Spleen (tissue), 7 donors: ENCODE measurements at regions not wholly inside any gene's neighbourhood (a gene's known extent, or its start where the extent isn't known, plus 50 kb on each side); places are given as distances from the start of the nearest gene placed in this dataset.

ENCODE experiments used
- CTCF ChIP-seq, 11 experiments: fragments of 200-600 bp in 7 of 11; fragments of 450-650 bp in 4 of 11; sonication (generic) in 4 of 11; IDR thresholded peaks in 8 of 11; conservative IDR thresholded peaks in 3 of 11; 1 replicate in 7 of 11; 2 replicates in 4 of 11; pipeline versions ENCODE4 v1.4.0 to v1.8.0; 2016 to 2021; ENCODE audit warnings: antibody characterized with exemption in 11 of 11, inconsistent platforms in 4 of 11, mild to moderate bottlenecking in 1 of 11
- POLR2A ChIP-seq, 3 donors: fragments of 450-650 bp; IDR thresholded peaks; one replicate each; pipeline ENCODE4 v1.5.1; 2017; ENCODE audit warnings: antibody characterized with exemption in 3 of 3, mild to moderate bottlenecking in 1 of 3
- donor health status: DM: no; HTN: no; CAD: no; lungs with moderate emphysema.
- donor health status: DM: no; HTN: no; CAD: no.
- donor health status: DM: no; HTN: no; CAD: no.

GRCh38 chr11:119892311-119892808 is 163.4 kb upstream of the NECTIN1 start:
- TF ChIP-seq CTCF (IDR thresholded peaks at IDR 0.05 in 8 of 11, conservative IDR thresholded peaks at IDR 0.05 in 3 of 11), result no peak
- TF ChIP-seq POLR2A (IDR thresholded peaks at IDR 0.05), result no peak
